ENCODE measurements at regions not wholly inside any gene's neighbourhood (a gene's known extent, or its start where the extent isn't known, plus 50 kb on each side); places are given as distances from the start of the nearest gene placed in this dataset.

GRCh38 chr21:23712166-23712565, 1895.1 kb downstream of the MRPL39 start:
- Histone ChIP-seq H3K4me1 (ENCODE audit: insufficient read depth) (no peaks in the 10 kb centered on the region), H3K9me2 (ENCODE audit: insufficient read depth) (no peaks in the 10 kb centered on the region; the same call in 1 of the 2 replicates), H3K4me3 (no peak overlapping the region), H3F3A (replicated peaks; ENCODE audit: low read depth) (no peaks in the 10 kb centered on the region), H3K4me2 (no peak overlapping the region), H3K36me3 (ENCODE audit: insufficient read depth) (no peaks in the 10 kb centered on the region), H3K79me2 (replicated peaks; ENCODE audit: insufficient read depth) (no peaks in the 10 kb centered on the region), H4K20me1 (replicated peaks; ENCODE audit: insufficient read depth) (no peaks in the 10 kb centered on the region), H3K27ac (ENCODE audit: low read depth) (no peak overlapping the region), H2AFZ (no peak overlapping the region), H3K27me3 (ENCODE audit: insufficient read depth) (no peaks in the 10 kb centered on the region)
- TF ChIP-seq ZNF114 (CRISPR knock-in tag; IDR thresholded peaks at IDR 0.05), result no peak
- no peak for TF ChIP-seq EZH2 (IDR thresholded peaks at IDR 0.05; ENCODE audit: low read depth, unreplicated experiment)
- no peak for TF ChIP-seq ZNF462 (CRISPR knock-in tag; IDR thresholded peaks at IDR 0.05)
- no peak for TF ChIP-seq EZH2phosphoT487 (IDR thresholded peaks at IDR 0.05; ENCODE audit: unreplicated experiment)
- TF ChIP-seq POLR2AphosphoS5 (IDR thresholded peaks at IDR 0.05; ENCODE audit: low read depth), result no peak
- TF ChIP-seq REST (IDR thresholded peaks at IDR 0.05; ENCODE audit: unreplicated experiment), result no peak
- TF ChIP-seq ETS1 (IDR thresholded peaks at IDR 0.05), result no peak
- no peak for TF ChIP-seq JUNB (IDR thresholded peaks at IDR 0.05; ENCODE audit: unreplicated experiment)
- TF ChIP-seq CTCF (conservative IDR thresholded peaks at IDR 0.05; ENCODE audit: low read depth in 2 of 2), result no peak
- TF ChIP-seq ZNF331 (CRISPR knock-in tag; IDR thresholded peaks at IDR 0.05; ENCODE audit: low read depth), result no peak
- no peak for TF ChIP-seq NANOG (IDR thresholded peaks at IDR 0.05; ENCODE audit: borderline replicate concordance)
- TF ChIP-seq CREB1 (CRISPR knock-in tag; IDR thresholded peaks at IDR 0.05; ENCODE audit: low read depth), result no peak
- TF ChIP-seq STAT1 (IDR thresholded peaks at IDR 0.05; ENCODE audit: unreplicated experiment), result no peak
- Mint-ChIP-seq H3K27ac (no peak overlapping the region), H3K9me3 (peaks cover 48% of the 10 kb centered on the region), H3K27me3 (ENCODE audit: insufficient read depth, low read depth, poor library complexity) (peaks cover 2% of the 10 kb centered on the region), H3K4me1 (no peaks in the 10 kb centered on the region), H3K4me3 (no peak overlapping the region), H3K36me3 (ENCODE audit: low read depth) (peaks cover 6% of the 10 kb centered on the region; the same call in 1 of the 3 replicates)
- DNase-seq (ENCODE audit: low spot score), result no peak
- no peak for ATAC-seq

Data from GM23338 (cell line).